Heart left ventricle (tissue), 16 donors: ENCODE measurements at regions not wholly inside any gene's neighbourhood (a gene's known extent, or its start where the extent isn't known, plus 50 kb on each side); places are given as distances from the start of the nearest gene placed in this dataset.

ENCODE experiments used
- ATAC-seq, 4 donors: fragments of 200-7000 bp; cut with Tn5 transposase; one replicate each; pipeline ENCODE4 v1.9.1; 2020 to 2022; ENCODE audit warnings: moderate library complexity in 4 of 4, mild to moderate bottlenecking in 3 of 4, moderate number of reproducible peaks in 1 of 4
- DNase-seq, 5 donors: peaks; one replicate each; pipeline ENCODE4 v3.0.0-alpha.2; 2020
- H3K27ac ChIP-seq, 12 donors: fragments of 200-600 bp; sonication (generic) in 4 of 12; one replicate each; pipeline versions ENCODE4 v1.5.0 to v1.8.0; 2016 to 2022; ENCODE audit warnings: mild to moderate bottlenecking in 2 of 12
- H3K27me3 ChIP-seq, 9 donors: fragments of 200-600 bp; sonication (generic) in 2 of 9; one replicate each; pipeline versions ENCODE4 v1.5.1 to v1.8.0; 2016 to 2022; ENCODE audit warnings: mild to moderate bottlenecking in 3 of 9
- H3K36me3 ChIP-seq, 9 donors: fragments of 200-600 bp; sonication (generic) in 2 of 9; one replicate each; pipeline versions ENCODE4 v1.5.0 to v1.8.0; 2018 to 2022; ENCODE audit warnings: mild to moderate bottlenecking in 2 of 9
- H3K4me1 ChIP-seq, 12 donors: fragments of 200-600 bp; sonication (generic) in 4 of 12; one replicate each; pipeline versions ENCODE4 v1.5.0 to v1.8.0; 2016 to 2022; ENCODE audit warnings: mild to moderate bottlenecking in 3 of 12
- H3K4me3 ChIP-seq, 12 donors: fragments of 200-600 bp; sonication (generic) in 4 of 12; one replicate each; pipeline versions ENCODE4 v1.5.0 to v1.8.0; 2017 to 2022; ENCODE audit warnings: mild to moderate bottlenecking in 9 of 12, moderate library complexity in 4 of 12
- H3K9me3 ChIP-seq, 12 donors: fragments of 200-600 bp; sonication (generic) in 4 of 12; one replicate each; pipeline versions ENCODE4 v1.5.0 to v1.8.0; 2016 to 2022; ENCODE audit warnings: mild to moderate bottlenecking in 1 of 12
- CTCF ChIP-seq, 12 donors: fragments of 200-600 bp; sonication (generic) in 4 of 12; IDR thresholded peaks; one replicate each; pipeline versions ENCODE4 v1.5.0 to v1.8.0; 2018 to 2022; ENCODE audit warnings: antibody characterized with exemption in 12 of 12, mild to moderate bottlenecking in 5 of 12
- POLR2A ChIP-seq, 2 donors: fragments of 450-650 bp; IDR thresholded peaks; one replicate each; pipeline ENCODE4 v1.6.1; 2017; ENCODE audit warnings: antibody characterized with exemption in 2 of 2, mild to moderate bottlenecking in 2 of 2, moderate library complexity in 2 of 2
- WGBS, 4 donors: extraction: QIAGEN DNeasy Blood & Tissue Kit in 2 of 4; methylation state at CpG; one replicate each; pipeline versions ENCODE4 v1.1.5 to v1.1.7; 2013 to 2018; 5-methylcytosine and 5-hydroxymethylcytosine counted together
- intact Hi-C, 10 donors: fragments of 100-400 bp; cut with DNase I; formaldehyde crosslinking; loops; one replicate each; pipeline versions ENCODE4 v1.11.1 to v1.14.2; 2022
- donor health status: ischemic (EF 13 %, LVEDD 7.1; RV severe dilation, severe dysfunction).
- donor health status: healthy with polysubstance abuse.
- donor health status: DM: no; HTN: yes; CAD: no.
- donor health status: DM: no; HTN: no; CAD: no.
- donor health status: ischemic (EF 25% LVEDD 6.9; RV normal size, moderate dysfunction).
- donor health status: ischemic (EF 25% LVEDD 5.7; RV mildly dilated, moderate dysfunction).
- donor health status: healthy.
- donor health status: DM: yes; HTN: yes; CAD: no.
- donor health status: ischemic (EF 35%, LVEDD 5.7; RV mildly dilated, moderate dysfunction).
- donor health status: nonischemic (EF 11% LVEDD 7.7; RV severe dilation, severe dysfunction).
- donor health status: DM: yes; HTN: yes; CAD: no.
- donor health status: PGD.
- donor health status: ischemic (EF 29% LVEDD 5.4; RV normal size, mild dysfunction).
- donor health status: nonischemic (EF 23%, LVEDD 6.1; RV moderate dilation, normal function).

- Histone ChIP-seq H3K4me3 (no peak overlapping the region), H3K27ac (no peak overlapping the region), H3K27me3 (no peaks in the 10 kb centered on the region), H3K9me3 (no peaks in the 10 kb centered on the region), H3K36me3 (no peaks in the 10 kb centered on the region), H3K4me1 (no peaks in the 10 kb centered on the region)
- DNase-seq (no peak), ATAC-seq (no peak)
- TF ChIP-seq POLR2A (IDR thresholded peaks at IDR 0.05) (no peak), CTCF (IDR thresholded peaks at IDR 0.05) (no peak)
- 82 to 92% (median 83%) methylated on average over 2 of the region's 2 CpGs for WGBS, 4 donors
- intact Hi-C loops, result no loop called here
Observed at GRCh38 chr4:111666826-111667360, 478.4 kb upstream of the FAM241A start.

- 47 to 73% (median 69%) methylated on average over 2 of the region's 2 CpGs for WGBS, 4 donors
- no peak for TF ChIP-seq POLR2A (IDR thresholded peaks at IDR 0.05)
- TF ChIP-seq CTCF (IDR thresholded peaks at IDR 0.05), result no peak
- no peak overlapping the region for H3K4me3 ChIP-seq
- ATAC-seq (no peak), DNase-seq (no peak)
- intact Hi-C loops, result no loop called here
- H3K27ac ChIP-seq, result no peak overlapping the region
- no peaks in the 10 kb centered on the region for H3K9me3 ChIP-seq
- H3K36me3 ChIP-seq, result no peaks in the 10 kb centered on the region
- no peaks in the 10 kb centered on the region for H3K4me1 ChIP-seq
- H3K27me3 ChIP-seq, result no peaks in the 10 kb centered on the region
Observed at GRCh38 chr4:111671756-111672155, 473.5 kb upstream of the FAM241A start.

- no peak overlapping the region for H3K4me3 ChIP-seq
- TF ChIP-seq POLR2A (IDR thresholded peaks at IDR 0.05), result no peak
- no peak for TF ChIP-seq CTCF (IDR thresholded peaks at IDR 0.05)
- peaks cover 0 to 4% (median 0%) of the 10 kb centered on the region in 12 donors for H3K4me1 ChIP-seq
- no peaks in the 10 kb centered on the region for H3K36me3 ChIP-seq
- 82 to 90% (median 86%) methylated on average over 5 of the region's 5 CpGs for WGBS, 4 donors
- no peaks in the 10 kb centered on the region for H3K27me3 ChIP-seq
- H3K9me3 ChIP-seq, result no peaks in the 10 kb centered on the region
- no peak for DNase-seq
- ATAC-seq, result no peak
- H3K27ac ChIP-seq, result no peak overlapping the region
- intact Hi-C loops, result no loop called here
Observed at GRCh38 chr4:111675746-111676145, 469.5 kb upstream of the FAM241A start.

DNA sequence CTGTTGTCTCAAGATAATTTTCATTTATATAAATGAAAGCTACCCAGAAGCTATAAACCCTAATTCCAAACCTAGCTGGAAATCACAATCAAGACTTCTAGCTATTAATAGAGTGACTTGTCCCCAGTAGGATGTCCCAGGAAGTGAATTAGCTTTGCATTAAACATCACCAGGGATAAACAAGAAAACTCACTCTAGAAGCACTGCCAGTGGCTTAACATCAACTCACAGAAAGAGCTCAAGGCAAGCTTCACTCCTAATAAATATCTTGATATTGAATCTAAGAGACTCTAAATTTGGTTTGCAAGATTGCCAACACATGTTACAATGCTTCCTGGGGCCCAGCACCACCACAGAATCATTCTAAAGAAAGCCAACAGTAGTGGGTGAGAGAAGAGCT, 468.7 kb upstream of the FAM241A start:
- Histone ChIP-seq H3K4me3 (no peak overlapping the region), H3K4me1 (peaks cover 0 to 4% (median 0%) of the 10 kb centered on the region in 12 donors), H3K36me3 (no peaks in the 10 kb centered on the region), H3K27ac (no peak overlapping the region), H3K27me3 (no peaks in the 10 kb centered on the region), H3K9me3 (no peaks in the 10 kb centered on the region)
- no peak for DNase-seq
- no peak for ATAC-seq
- TF ChIP-seq CTCF (IDR thresholded peaks at IDR 0.05) (no peak), POLR2A (IDR thresholded peaks at IDR 0.05) (no peak)
- intact Hi-C loops, result no loop called here
